HK-2 (cell line): ENCODE measurements at regions not wholly inside any gene's neighbourhood (a gene's known extent, or its start where the extent isn't known, plus 50 kb on each side); places are given as distances from the start of the nearest gene placed in this dataset.
"Not testable (repeated sequence)": the region's sequence is repeated elsewhere in the genome, so short reads cannot be mapped to it uniquely, and the experiment has no call there.

Experiments used
- DNase-seq: peaks from one replicate; pipeline ENCODE4 v3.0.0-alpha.2; 2018; ENCODE audit not compliant: unreplicated experiment

- DNase-seq: no peak
Measured at GRCh38 chr13:97875911-97876310, 77.6 kb upstream of the IPO5 start.

DNA sequence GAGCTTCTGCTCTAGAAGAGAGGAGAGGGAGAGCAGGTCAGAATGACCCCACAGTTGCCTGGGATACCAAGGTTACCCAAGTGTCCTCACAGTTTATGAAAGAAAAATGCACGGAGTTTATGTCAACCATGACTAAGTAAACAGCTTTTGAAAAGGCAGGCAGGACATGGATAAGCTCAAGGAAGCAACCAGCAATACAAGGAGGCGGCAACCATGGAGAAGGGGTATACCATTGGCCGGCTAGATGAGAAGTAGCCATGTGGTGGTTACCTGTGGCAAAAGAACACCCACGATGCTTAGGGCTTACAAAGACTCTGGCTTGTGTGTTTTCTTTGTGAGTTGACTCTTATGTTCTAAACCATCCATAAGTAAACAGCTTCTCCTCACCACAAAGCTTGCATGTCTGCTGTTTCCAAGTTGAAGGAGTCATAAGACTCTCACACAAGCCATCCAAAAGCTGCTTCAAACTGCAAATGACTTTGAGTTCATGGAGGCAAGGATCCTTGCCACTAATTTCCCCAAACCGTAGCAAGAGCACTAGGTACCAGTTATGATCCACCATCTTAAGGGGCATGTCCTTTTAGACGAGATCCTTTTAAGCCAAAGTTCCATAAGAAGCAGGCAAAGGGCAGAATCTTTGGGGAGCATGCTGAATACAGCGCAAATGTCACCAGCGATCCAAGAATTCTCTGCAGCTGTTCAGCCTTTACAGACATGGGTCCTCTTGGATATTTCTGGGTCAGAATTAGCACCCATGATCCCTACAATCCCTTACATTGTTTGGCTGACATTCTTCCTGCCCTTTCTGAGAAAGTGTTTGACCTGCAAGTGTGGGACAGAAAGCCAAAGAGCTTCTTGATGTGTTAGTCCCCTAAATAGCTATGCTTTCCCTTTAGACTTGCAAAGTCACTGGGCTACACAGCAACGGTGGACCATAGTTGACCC is 74.8 kb upstream of the IPO5 start:
- no peak for DNase-seq

GRCh38 chr13:97879646-97880310 is 73.7 kb upstream of the IPO5 start:
- no peak for DNase-seq

DNA sequence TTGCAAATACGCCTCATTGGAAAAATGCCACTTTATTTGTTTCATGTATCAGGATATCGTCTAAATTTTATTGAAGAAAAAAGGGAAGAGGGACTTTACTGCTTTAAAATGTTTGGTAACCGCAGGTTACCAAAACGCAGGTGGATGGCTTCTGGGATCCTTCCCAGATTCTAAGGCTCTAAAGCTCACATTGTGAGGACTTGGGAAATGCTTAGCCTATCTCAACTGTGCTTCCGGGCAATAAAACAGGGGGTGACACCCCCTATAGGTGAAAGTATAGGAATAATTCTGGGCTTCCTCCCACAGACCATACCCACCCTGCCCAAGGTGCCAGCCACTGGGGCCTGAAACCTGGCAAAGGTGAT is 73.2 kb upstream of the IPO5 start:
- DNase-seq: no peak

- no peak for DNase-seq
Measured at GRCh38 chr13:97881556-97881955, 71.9 kb upstream of the IPO5 start.

- no peak for DNase-seq
Measured at GRCh38 chr13:97883396-97883795, 70.1 kb upstream of the IPO5 start.

DNA sequence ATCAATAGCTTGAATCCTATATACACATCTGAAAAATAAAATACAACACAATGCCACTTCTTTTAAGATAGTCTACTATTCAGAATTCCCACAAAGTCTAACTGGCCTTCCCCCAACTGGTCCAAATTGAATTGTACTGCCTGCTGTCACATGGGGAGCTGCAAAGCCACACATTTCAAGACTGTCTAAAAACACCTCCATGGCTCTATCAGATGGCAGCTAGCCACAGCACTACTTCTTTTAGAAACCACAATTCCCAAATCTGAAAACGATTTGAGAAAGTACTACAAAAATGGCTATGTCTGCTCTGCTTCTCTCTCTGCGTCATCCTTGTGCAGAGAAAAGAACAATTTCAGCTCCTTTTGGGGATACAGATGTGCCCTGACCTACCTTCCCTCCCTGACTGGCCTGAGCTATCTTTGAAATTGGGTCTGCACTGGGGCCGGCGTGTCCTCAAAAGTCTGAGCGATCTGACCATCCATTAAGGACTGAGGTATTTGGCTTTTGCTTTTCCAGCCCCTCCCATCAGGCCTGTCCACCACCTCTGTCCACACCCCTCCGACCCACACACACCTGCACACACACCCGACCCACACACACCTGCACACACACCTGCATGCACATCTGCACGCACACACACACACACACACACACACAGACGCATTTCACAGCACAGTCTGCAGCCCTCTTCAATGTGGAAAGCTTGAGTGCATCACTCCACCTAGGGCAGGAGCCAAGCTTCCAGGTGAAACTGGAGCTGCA is 68.6 kb upstream of the IPO5 start:
- DNase-seq: no peak

GRCh38 chr13:97885641-97886040 is 67.8 kb upstream of the IPO5 start:
- no peak for DNase-seq

GRCh38 chr13:97889803-97890202 is 63.7 kb upstream of the IPO5 start:
- no peak for DNase-seq

- DNase-seq: no peak
Measured at GRCh38 chr13:97890573-97890972, 62.9 kb upstream of the IPO5 start.

GRCh38 chr13:97891964-97892363 is 61.5 kb upstream of the IPO5 start:
- not testable (repeated sequence) for DNase-seq

- no peak for DNase-seq
Measured at GRCh38 chr13:97892717-97893116, 60.8 kb upstream of the IPO5 start.

DNA sequence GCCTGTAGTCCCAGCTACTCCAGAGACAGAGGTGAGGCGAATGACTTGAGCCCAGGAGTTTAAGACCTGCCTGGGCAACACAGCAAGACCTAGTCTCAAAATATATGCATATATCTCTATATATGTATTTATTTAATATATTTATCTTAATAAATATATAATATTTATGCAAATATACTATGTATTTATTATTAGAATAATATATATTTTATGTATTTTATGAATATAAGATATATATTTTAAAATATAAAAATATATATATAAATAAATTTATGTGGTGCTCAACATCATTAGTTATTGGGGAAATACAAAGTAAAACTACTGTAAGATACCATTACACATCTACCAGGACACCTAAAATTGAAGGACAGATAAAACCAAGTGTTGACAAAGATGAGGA is 58.1 kb upstream of the IPO5 start:
- no peak for DNase-seq

- DNase-seq: no peak
Measured at GRCh38 chr13:97896446-97896845, 57.0 kb upstream of the IPO5 start.

DNA sequence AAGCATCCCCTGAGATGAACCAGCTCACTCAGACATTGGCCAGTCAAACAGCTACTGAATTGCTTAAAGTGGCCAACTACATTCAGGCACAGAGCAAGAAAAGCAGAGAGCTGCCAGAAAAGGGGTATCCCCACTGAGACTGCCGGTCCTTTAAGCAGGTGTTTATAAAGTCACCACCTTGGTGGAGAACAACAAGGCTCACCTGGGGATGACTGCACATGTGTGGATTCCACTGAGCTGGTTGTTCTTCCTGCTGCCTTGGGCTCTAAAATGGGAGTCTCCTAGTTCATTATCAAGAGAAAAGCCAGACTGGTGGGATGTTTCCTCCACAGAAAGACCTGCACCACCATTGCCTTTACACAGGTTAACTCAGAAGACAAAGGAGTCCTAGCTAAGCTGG is 51.8 kb upstream of the IPO5 start:
- no peak for DNase-seq
